Heart right ventricle (tissue), 16 donors: ENCODE measurements at regions not wholly inside any gene's neighbourhood (a gene's known extent, or its start where the extent isn't known, plus 50 kb on each side); places are given as distances from the start of the nearest gene placed in this dataset.

ENCODE experiments used
- ATAC-seq, 8 donors: fragments of 200-7000 bp; cut with Tn5 transposase; one replicate each; pipeline ENCODE4 v1.9.1; 2020; ENCODE audit warnings: mild to moderate bottlenecking in 8 of 8, moderate library complexity in 8 of 8, moderate number of reproducible peaks in 1 of 8
- DNase-seq, 2 donors: peaks; one replicate each; pipeline ENCODE4 v3.0.0-alpha.2; 2020
- H3K27ac ChIP-seq, 10 donors: fragments of 200-600 bp; sonication (generic) in 2 of 10; one replicate each; pipeline versions ENCODE4 v1.5.0 to v1.8.0; 2020 to 2022; ENCODE audit warnings: mild to moderate bottlenecking in 3 of 10
- H3K27me3 ChIP-seq, 7 donors: fragments of 200-600 bp; one replicate each; pipeline ENCODE4 v1.8.0; 2021 to 2022; ENCODE audit warnings: mild to moderate bottlenecking in 2 of 7
- H3K36me3 ChIP-seq, 9 donors: fragments of 200-600 bp; sonication (generic) in 1 of 9; one replicate each; pipeline versions ENCODE4 v1.5.0 to v1.8.0; 2020 to 2022; ENCODE audit warnings: mild to moderate bottlenecking in 2 of 9
- H3K4me1 ChIP-seq, 9 donors: fragments of 200-600 bp; sonication (generic) in 1 of 9; one replicate each; pipeline versions ENCODE4 v1.5.0 to v1.8.0; 2020 to 2022; ENCODE audit warnings: mild to moderate bottlenecking in 4 of 9
- H3K4me3 ChIP-seq, 10 donors: fragments of 200-600 bp; sonication (generic) in 2 of 10; one replicate each; pipeline versions ENCODE4 v1.5.0 to v1.8.0; 2020 to 2022; ENCODE audit warnings: mild to moderate bottlenecking in 7 of 10, moderate library complexity in 2 of 10
- H3K9me3 ChIP-seq, 11 donors: fragments of 200-600 bp in 10 of 11; sonication (generic) in 2 of 11; one replicate each; pipeline versions ENCODE4 v1.5.0 to v1.8.0; 2013 to 2022; ENCODE audit warnings: mild to moderate bottlenecking in 2 of 11, control low read depth in 1 of 11, moderate library complexity in 1 of 11
- CTCF ChIP-seq, 9 donors: fragments of 200-600 bp; sonication (generic) in 2 of 9; IDR thresholded peaks; one replicate each; pipeline versions ENCODE4 v1.5.0 to v1.8.0; 2021 to 2022; ENCODE audit warnings: antibody characterized with exemption in 9 of 9, mild to moderate bottlenecking in 5 of 9, moderate library complexity in 1 of 9
- WGBS, 2 donors: extraction: QIAGEN DNeasy Blood & Tissue Kit; methylation state at CpG; one replicate each; pipeline ENCODE4 v1.1.7; 2013; ENCODE audit warnings: inconsistent platforms in 1 of 2; 5-methylcytosine and 5-hydroxymethylcytosine counted together
- intact Hi-C, 10 donors: fragments of 100-400 bp; cut with DNase I; formaldehyde crosslinking; loops; one replicate each; pipeline versions ENCODE4 v1.11.1 to v1.14.2; 2022
- donor health status: Arrhythmogenic right ventricular cardiomyopathy.
- donor health status: ischemic (EF 13 %, LVEDD 7.1; RV severe dilation, severe dysfunction).
- donor health status: healthy with polysubstance abuse.
- donor health status: DM: no; HTN: yes; CAD: no.
- donor health status: DM: no; HTN: no; CAD: no.
- donor health status: ischemic (EF 25% LVEDD 6.9; RV normal size, moderate dysfunction).
- donor health status: ischemic (EF 25% LVEDD 5.7; RV mildly dilated, moderate dysfunction).
- donor health status: healthy.
- donor health status: DM: yes; HTN: yes; CAD: no.
- donor health status: Ischemic cardiomyopathy.
- donor health status: ischemic (EF 35%, LVEDD 5.7; RV mildly dilated, moderate dysfunction).
- donor health status: nonischemic (EF 11% LVEDD 7.7; RV severe dilation, severe dysfunction).
- donor health status: DM: yes; HTN: yes; CAD: no.
- donor health status: PGD.
- donor health status: ischemic (EF 29% LVEDD 5.4; RV normal size, mild dysfunction).
- donor health status: nonischemic (EF 23%, LVEDD 6.1; RV moderate dilation, normal function).

GRCh38 chr9:581673-582497 is 259.6 kb upstream of the DMRT1 start:
- DNase-seq, result no peak
- peaks cover 0 to 4% (median 0%) of the 10 kb centered on the region in 11 donors for H3K9me3 ChIP-seq
- no peak overlapping the region for H3K4me3 ChIP-seq
- 84 to 88% methylated on average over 7 of the region's 7 CpGs for WGBS, 2 donors
- H3K4me1 ChIP-seq, result peaks cover 0 to 27% (median 10%) of the 10 kb centered on the region in 9 donors
- peak in 1 of 8 donors; percentile 10 for ATAC-seq
- H3K27me3 ChIP-seq, result no peaks in the 10 kb centered on the region
- no peak for TF ChIP-seq CTCF (IDR thresholded peaks at IDR 0.05)
- H3K27ac ChIP-seq, result peak overlapping the region in 2 of 10 donors; percentile 22 to 37
- intact Hi-C loops, result loop anchor here in 1 of 10 donors (10.0 kb wide), 1 partner anchor 117 kb away; no protein-coding TSS in a partner anchor
- peaks cover 0 to 6% (median 0%) of the 10 kb centered on the region in 9 donors for H3K36me3 ChIP-seq

- Histone ChIP-seq H3K9me3 (peaks cover 0 to 4% (median 0%) of the 10 kb centered on the region in 11 donors), H3K4me1 (peaks cover 0 to 36% (median 16%) of the 10 kb centered on the region in 9 donors), H3K4me3 (no peak overlapping the region), H3K27ac (peak overlapping the region in 4 of 10 donors; percentile 18 to 54 (median 42)), H3K36me3 (peaks cover 0 to 6% (median 0%) of the 10 kb centered on the region in 9 donors), H3K27me3 (no peaks in the 10 kb centered on the region)
- ATAC-seq (no peak), DNase-seq (no peak)
- intact Hi-C loops, result loop anchor here in 1 of 10 donors (10.0 kb wide), 1 partner anchor 118 kb away; no protein-coding TSS in a partner anchor
- 60% methylated on average over 3 of the region's 3 CpGs for WGBS, 2 donors
- TF ChIP-seq CTCF (IDR thresholded peaks at IDR 0.05), result no peak
Observed at GRCh38 chr9:582775-583174, 258.7 kb upstream of the DMRT1 start.

- WGBS, 2 donors, result 91 to 92% methylated on average over 2 of the region's 2 CpGs
- Histone ChIP-seq H3K36me3 (no peaks in the 10 kb centered on the region), H3K27ac (peak overlapping the region in 4 of 10 donors; percentile 15 to 51 (median 38)), H3K9me3 (no peaks in the 10 kb centered on the region), H3K27me3 (no peaks in the 10 kb centered on the region), H3K4me3 (no peak overlapping the region), H3K4me1 (peaks cover 8 to 69% (median 43%) of the 10 kb centered on the region in 9 donors)
- no peak for DNase-seq
- intact Hi-C loops, result loop anchor here in 1 of 10 donors (10.0 kb wide), 1 partner anchor 123 kb away; no protein-coding TSS in a partner anchor
- no peak for TF ChIP-seq CTCF (IDR thresholded peaks at IDR 0.05)
- ATAC-seq, result no peak
Observed at GRCh38 chr9:587527-587926, 254.0 kb upstream of the DMRT1 start.

GRCh38 chr9:588981-589380 is 252.5 kb upstream of the DMRT1 start:
- ATAC-seq, result no peak
- Histone ChIP-seq H3K9me3 (no peaks in the 10 kb centered on the region), H3K27me3 (no peaks in the 10 kb centered on the region), H3K4me1 (peaks cover 8 to 78% (median 36%) of the 10 kb centered on the region in 9 donors), H3K36me3 (no peaks in the 10 kb centered on the region), H3K4me3 (no peak overlapping the region), H3K27ac (peak overlapping the region in 8 of 10 donors; percentile 38 to 86 (median 78))
- no peak for TF ChIP-seq CTCF (IDR thresholded peaks at IDR 0.05)
- intact Hi-C loops, result loop anchor here in 1 of 10 donors (10.0 kb wide), 1 partner anchor 124 kb away; no protein-coding TSS in a partner anchor
- 45 to 46% methylated on average over 3 of the region's 3 CpGs for WGBS, 2 donors
- no peak for DNase-seq
